Fibroblast of pulmonary artery (primary cell): ENCODE measurements at regions not wholly inside any gene's neighbourhood (a gene's known extent, or its start where the extent isn't known, plus 50 kb on each side); places are given as distances from the start of the nearest gene placed in this dataset.

Experiments used
- DNase-seq: peaks from one replicate; pipeline ENCODE4 v3.0.0-alpha.2; 2010; ENCODE audit warnings: low read depth
- H3K4me3 ChIP-seq: replicated peaks from 2 replicates; pipeline ENCODE4 v1.5.1; 2011; ENCODE audit warnings: low read depth, mild to moderate bottlenecking, control low read depth, low read length, moderate library complexity
- CTCF ChIP-seq: IDR thresholded peaks from 2 replicates; pipeline ENCODE4 v1.5.1; 2011; ENCODE audit warnings: mild to moderate bottlenecking, control low read depth, low read length, inconsistent platforms; ENCODE audit errors: missing control alignments

DNA sequence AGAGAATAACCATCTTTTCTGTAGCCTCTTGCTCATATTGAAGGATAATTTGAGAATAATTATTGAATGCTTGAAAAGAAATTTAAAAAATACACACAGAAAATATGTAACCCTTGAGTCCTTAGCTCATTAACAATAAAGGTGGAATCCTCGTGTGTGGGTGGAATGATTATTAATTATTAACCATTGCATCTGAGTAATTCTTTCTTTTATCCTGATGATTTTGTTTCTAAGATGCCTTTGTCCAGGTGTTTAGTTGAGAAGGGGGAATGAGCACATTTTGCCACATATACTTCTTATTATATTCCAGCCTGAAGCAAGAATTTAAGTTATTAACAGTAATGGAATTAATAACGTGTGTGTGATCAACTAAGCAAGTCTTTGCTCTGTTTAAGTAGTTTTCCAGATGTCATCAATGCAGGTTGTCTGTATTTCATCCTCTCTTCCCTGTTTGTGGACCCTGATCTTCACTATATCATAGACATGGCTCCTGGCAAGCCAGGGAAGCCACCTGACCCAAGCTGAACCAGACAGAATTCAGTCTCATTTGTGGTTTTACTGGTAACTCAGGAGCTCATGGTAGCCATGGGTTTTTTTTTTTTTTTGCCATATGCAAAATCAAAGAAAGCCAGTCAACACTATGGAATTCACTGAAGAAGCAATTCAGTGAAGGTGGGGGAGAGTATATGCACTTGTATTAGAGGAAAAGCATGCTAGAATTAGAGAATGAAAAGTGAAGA, 144.3 kb downstream of the KIF20B start:
- peak; percentile 13 for DNase-seq
- TF ChIP-seq CTCF: no peak
- H3K4me3 ChIP-seq: no peak overlapping the region

DNA sequence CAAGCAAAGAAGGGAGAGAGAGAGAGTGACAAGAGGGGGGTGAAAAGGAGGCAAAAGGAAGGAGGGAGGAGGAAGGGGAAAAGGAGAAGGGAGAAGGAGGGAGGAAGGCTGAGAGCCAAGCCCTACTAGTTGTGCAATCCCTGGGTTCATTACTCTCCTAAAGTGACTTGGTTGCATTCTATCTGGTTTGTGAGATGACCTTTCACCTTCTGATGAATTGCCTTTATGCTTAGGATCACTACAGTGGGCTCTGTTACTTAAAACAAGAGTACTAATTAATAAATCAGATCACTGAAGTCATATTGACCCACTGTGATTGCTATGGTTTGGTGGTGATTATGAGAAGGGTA, 144.9 kb downstream of the KIF20B start:
- no peak for DNase-seq
- H3K4me3 ChIP-seq: no peak overlapping the region
- TF ChIP-seq CTCF: no peak

GRCh38 chr10:89846786-89847185, 145.4 kb downstream of the KIF20B start:
- no peak for TF ChIP-seq CTCF
- no peak for DNase-seq
- H3K4me3 ChIP-seq: no peak overlapping the region

DNA sequence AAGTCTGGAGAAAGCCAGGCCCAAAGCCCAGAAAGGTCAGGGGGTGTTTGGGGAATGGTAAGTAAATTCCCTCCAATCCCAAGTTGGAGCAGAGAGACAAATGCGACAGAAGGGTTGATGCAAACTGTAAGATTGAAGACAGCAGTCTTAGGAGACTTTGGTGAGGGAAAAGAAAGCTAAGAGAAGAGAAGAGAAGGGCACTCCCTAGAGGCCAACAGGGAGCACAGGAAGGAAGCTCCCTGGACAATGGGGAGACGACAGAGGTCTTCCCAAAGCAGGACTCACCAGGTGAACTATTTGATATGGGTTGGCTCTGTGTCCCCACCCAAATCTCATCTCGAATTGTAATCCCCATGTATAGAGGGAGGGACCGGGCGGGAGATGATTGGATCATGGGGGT, 151.5 kb downstream of the KIF20B start:
- no peak for TF ChIP-seq CTCF
- no peak for DNase-seq
- no peak overlapping the region for H3K4me3 ChIP-seq

- no peak for DNase-seq
- H3K4me3 ChIP-seq: no peak overlapping the region
Measured at GRCh38 chr10:89853781-89854191, 152.4 kb downstream of the KIF20B start.

GRCh38 chr10:89857431-89858042, 156.1 kb downstream of the KIF20B start:
- no peak for DNase-seq
- H3K4me3 ChIP-seq: no peak overlapping the region
- no peak for TF ChIP-seq CTCF

More at GRCh38 chr10:89853781-89854191, 152.4 kb downstream of the KIF20B start:
- peak; percentile 22 for TF ChIP-seq CTCF

DNA sequence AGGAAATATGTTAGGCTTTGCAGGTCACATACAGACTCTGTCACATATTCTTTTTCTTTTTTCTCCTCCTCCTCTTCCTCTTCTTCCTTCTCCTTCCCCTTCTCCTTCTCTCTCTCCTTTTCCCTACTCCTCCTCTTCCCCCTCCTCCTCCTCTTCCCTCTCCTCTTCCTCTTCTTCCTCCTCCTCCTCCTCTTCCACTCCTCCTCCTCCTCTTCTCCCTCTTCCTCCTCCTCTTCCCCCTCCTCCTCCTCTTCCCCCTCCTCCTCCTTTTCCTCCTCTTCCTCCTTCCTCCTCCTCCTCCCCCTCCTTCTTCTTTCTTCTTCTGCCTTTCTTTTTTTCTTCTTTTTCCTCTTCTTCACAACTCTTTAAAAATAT, 159.8 kb downstream of the KIF20B start:
- DNase-seq: no peak
- no peak overlapping the region for H3K4me3 ChIP-seq
- no peak for TF ChIP-seq CTCF
